ENCODE measurements at regions not wholly inside any gene's neighbourhood (a gene's known extent, or its start where the extent isn't known, plus 50 kb on each side); places are given as distances from the start of the nearest gene placed in this dataset.

- no peaks in the 10 kb centered on the region for H3K4me1 ChIP-seq (ENCODE audit: control insufficient read depth, insufficient read depth, low read length)
- no peak for DNase-seq (ENCODE audit: low read depth)
- no peak overlapping the region for H3K4me3 ChIP-seq (ENCODE audit: low read length)
- no peaks in the 10 kb centered on the region for H3K27me3 ChIP-seq (replicated peaks; ENCODE audit: control insufficient read depth, insufficient read depth, low read length)
- H3K9ac ChIP-seq (ENCODE audit: low read length): no peak overlapping the region
- H3K36me3 ChIP-seq (ENCODE audit: control insufficient read depth, insufficient read depth, low read length, severe bottlenecking): no peaks in the 10 kb centered on the region
- H3K9me3 ChIP-seq (ENCODE audit: control insufficient read depth, low read length): no peaks in the 10 kb centered on the region
Observed at GRCh38 chr20:40449974-40450616, 238.9 kb downstream of the MAFB start.

- Histone ChIP-seq H3K36me3 (ENCODE audit: control insufficient read depth, insufficient read depth, low read length, severe bottlenecking) (no peaks in the 10 kb centered on the region), H3K4me1 (ENCODE audit: control insufficient read depth, insufficient read depth, low read length) (no peaks in the 10 kb centered on the region), H3K27me3 (replicated peaks; ENCODE audit: control insufficient read depth, insufficient read depth, low read length) (no peaks in the 10 kb centered on the region), H3K9me3 (ENCODE audit: control insufficient read depth, low read length) (no peaks in the 10 kb centered on the region), H3K4me3 (ENCODE audit: low read length) (no peak overlapping the region), H3K9ac (ENCODE audit: low read length) (no peak overlapping the region)
- no peak for DNase-seq (ENCODE audit: low read depth)
Observed at GRCh38 chr20:40449144-40449690, 239.8 kb downstream of the MAFB start.

- DNase-seq (ENCODE audit: low read depth): no peak
- Histone ChIP-seq H3K9ac (ENCODE audit: low read length) (no peak overlapping the region), H3K4me1 (ENCODE audit: control insufficient read depth, insufficient read depth, low read length) (no peaks in the 10 kb centered on the region), H3K9me3 (ENCODE audit: control insufficient read depth, low read length) (no peaks in the 10 kb centered on the region), H3K4me3 (ENCODE audit: low read length) (no peak overlapping the region), H3K36me3 (ENCODE audit: control insufficient read depth, insufficient read depth, low read length, severe bottlenecking) (no peaks in the 10 kb centered on the region), H3K27me3 (replicated peaks; ENCODE audit: control insufficient read depth, insufficient read depth, low read length) (no peaks in the 10 kb centered on the region)
Observed at GRCh38 chr20:40446888-40447287, 242.1 kb downstream of the MAFB start.

- Histone ChIP-seq H3K36me3 (ENCODE audit: control insufficient read depth, insufficient read depth, low read length, severe bottlenecking) (no peaks in the 10 kb centered on the region), H3K27me3 (replicated peaks; ENCODE audit: control insufficient read depth, insufficient read depth, low read length) (no peaks in the 10 kb centered on the region)
- DNase-seq (ENCODE audit: low read depth): no peak
Observed at GRCh38 chr20:40444516-40444915, 244.5 kb downstream of the MAFB start.

GRCh38 chr20:40443753-40444152, 245.3 kb downstream of the MAFB start:
- no peak for DNase-seq (ENCODE audit: low read depth)
- H3K4me1 ChIP-seq (ENCODE audit: control insufficient read depth, insufficient read depth, low read length): no peaks in the 10 kb centered on the region
- no peak overlapping the region for H3K4me3 ChIP-seq (ENCODE audit: low read length)
- no peaks in the 10 kb centered on the region for H3K27me3 ChIP-seq (replicated peaks; ENCODE audit: control insufficient read depth, insufficient read depth, low read length)
- no peak overlapping the region for H3K9ac ChIP-seq (ENCODE audit: low read length)
- H3K36me3 ChIP-seq (ENCODE audit: control insufficient read depth, insufficient read depth, low read length, severe bottlenecking): no peaks in the 10 kb centered on the region
- H3K9me3 ChIP-seq (ENCODE audit: control insufficient read depth, low read length): no peaks in the 10 kb centered on the region

More at GRCh38 chr20:40444516-40444915, 244.5 kb downstream of the MAFB start:
- Histone ChIP-seq H3K9me3 (ENCODE audit: control insufficient read depth, low read length) (no peaks in the 10 kb centered on the region), H3K9ac (ENCODE audit: low read length) (no peak overlapping the region), H3K4me1 (ENCODE audit: control insufficient read depth, insufficient read depth, low read length) (no peaks in the 10 kb centered on the region), H3K4me3 (ENCODE audit: low read length) (no peak overlapping the region)

GRCh38 chr20:40442181-40442963, 246.7 kb downstream of the MAFB start:
- Histone ChIP-seq H3K4me3 (ENCODE audit: low read length) (no peak overlapping the region), H3K9ac (ENCODE audit: low read length) (no peak overlapping the region), H3K36me3 (ENCODE audit: control insufficient read depth, insufficient read depth, low read length, severe bottlenecking) (no peaks in the 10 kb centered on the region), H3K27me3 (replicated peaks; ENCODE audit: control insufficient read depth, insufficient read depth, low read length) (no peaks in the 10 kb centered on the region), H3K4me1 (ENCODE audit: control insufficient read depth, insufficient read depth, low read length) (no peaks in the 10 kb centered on the region), H3K9me3 (ENCODE audit: control insufficient read depth, low read length) (no peaks in the 10 kb centered on the region)
- peak; percentile 2 for DNase-seq (ENCODE audit: low read depth)

- Histone ChIP-seq H3K36me3 (ENCODE audit: control insufficient read depth, insufficient read depth, low read length, severe bottlenecking) (no peaks in the 10 kb centered on the region), H3K4me3 (ENCODE audit: low read length) (no peak overlapping the region), H3K9ac (ENCODE audit: low read length) (no peak overlapping the region), H3K9me3 (ENCODE audit: control insufficient read depth, low read length) (no peaks in the 10 kb centered on the region), H3K27me3 (replicated peaks; ENCODE audit: control insufficient read depth, insufficient read depth, low read length) (no peaks in the 10 kb centered on the region), H3K4me1 (ENCODE audit: control insufficient read depth, insufficient read depth, low read length) (no peaks in the 10 kb centered on the region)
- DNase-seq (ENCODE audit: low read depth): no peak
Observed at GRCh38 chr20:40441771-40442170, 247.3 kb downstream of the MAFB start.

- no peaks in the 10 kb centered on the region for H3K9me3 ChIP-seq (ENCODE audit: control insufficient read depth, low read length)
- H3K36me3 ChIP-seq (ENCODE audit: control insufficient read depth, insufficient read depth, low read length, severe bottlenecking): no peaks in the 10 kb centered on the region
- H3K9ac ChIP-seq (ENCODE audit: low read length): no peak overlapping the region
- H3K27me3 ChIP-seq (replicated peaks; ENCODE audit: control insufficient read depth, insufficient read depth, low read length): no peaks in the 10 kb centered on the region
- no peak overlapping the region for H3K4me3 ChIP-seq (ENCODE audit: low read length)
- no peak for DNase-seq (ENCODE audit: low read depth)
- H3K4me1 ChIP-seq (ENCODE audit: control insufficient read depth, insufficient read depth, low read length): no peaks in the 10 kb centered on the region
Observed at GRCh38 chr20:40438161-40438830, 250.7 kb downstream of the MAFB start.

- no peak overlapping the region for H3K4me3 ChIP-seq (ENCODE audit: low read length)
- no peaks in the 10 kb centered on the region for H3K27me3 ChIP-seq (replicated peaks; ENCODE audit: control insufficient read depth, insufficient read depth, low read length)
- H3K4me1 ChIP-seq (ENCODE audit: control insufficient read depth, insufficient read depth, low read length): no peaks in the 10 kb centered on the region
- H3K9ac ChIP-seq (ENCODE audit: low read length): no peak overlapping the region
- no peaks in the 10 kb centered on the region for H3K36me3 ChIP-seq (ENCODE audit: control insufficient read depth, insufficient read depth, low read length, severe bottlenecking)
- H3K9me3 ChIP-seq (ENCODE audit: control insufficient read depth, low read length): no peaks in the 10 kb centered on the region
- no peak for DNase-seq (ENCODE audit: low read depth)
Observed at GRCh38 chr20:40436011-40436410, 253.0 kb downstream of the MAFB start.

GRCh38 chr20:40435146-40435895, 253.7 kb downstream of the MAFB start:
- Histone ChIP-seq H3K36me3 (ENCODE audit: control insufficient read depth, insufficient read depth, low read length, severe bottlenecking) (no peaks in the 10 kb centered on the region), H3K9me3 (ENCODE audit: control insufficient read depth, low read length) (no peaks in the 10 kb centered on the region), H3K9ac (ENCODE audit: low read length) (no peak overlapping the region), H3K27me3 (replicated peaks; ENCODE audit: control insufficient read depth, insufficient read depth, low read length) (peaks cover 4% of the 10 kb centered on the region), H3K4me3 (ENCODE audit: low read length) (no peak overlapping the region), H3K4me1 (ENCODE audit: control insufficient read depth, insufficient read depth, low read length) (no peaks in the 10 kb centered on the region)
- DNase-seq (ENCODE audit: low read depth): no peak

DNA sequence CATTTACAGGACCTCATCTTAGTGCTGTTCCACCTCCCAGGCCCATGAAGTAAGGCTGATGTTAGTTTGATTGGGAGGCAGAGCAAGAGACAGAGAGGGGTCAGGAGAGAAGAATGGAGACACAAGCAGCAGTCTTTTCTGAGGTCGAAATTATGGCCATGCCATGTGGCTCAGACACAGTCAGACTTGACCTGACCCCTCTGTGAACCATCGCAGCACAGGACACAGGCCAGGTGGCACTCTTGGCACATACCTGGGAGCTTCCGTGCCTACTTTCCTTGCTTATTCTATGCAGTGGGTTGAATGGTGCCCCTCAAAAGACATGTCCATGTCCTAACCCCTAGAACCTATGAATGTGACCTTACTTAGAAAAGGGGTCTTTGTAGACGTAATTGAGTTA, 254.9 kb downstream of the MAFB start:
- Histone ChIP-seq H3K4me1 (ENCODE audit: control insufficient read depth, insufficient read depth, low read length) (no peaks in the 10 kb centered on the region), H3K36me3 (ENCODE audit: control insufficient read depth, insufficient read depth, low read length, severe bottlenecking) (no peaks in the 10 kb centered on the region), H3K9me3 (ENCODE audit: control insufficient read depth, low read length) (no peaks in the 10 kb centered on the region), H3K4me3 (ENCODE audit: low read length) (no peak overlapping the region), H3K27me3 (replicated peaks; ENCODE audit: control insufficient read depth, insufficient read depth, low read length) (peaks cover 5% of the 10 kb centered on the region), H3K9ac (ENCODE audit: low read length) (no peak overlapping the region)
- DNase-seq (ENCODE audit: low read depth): no peak

Measured in adipocyte (in vitro differentiated cells).